ENCODE measurements at regions not wholly inside any gene's neighbourhood (a gene's known extent, or its start where the extent isn't known, plus 50 kb on each side); places are given as distances from the start of the nearest gene placed in this dataset.
"Not testable (repeated sequence)": the region's sequence is repeated elsewhere in the genome, so short reads cannot be mapped to it uniquely, and the experiment has no call there.

DNA sequence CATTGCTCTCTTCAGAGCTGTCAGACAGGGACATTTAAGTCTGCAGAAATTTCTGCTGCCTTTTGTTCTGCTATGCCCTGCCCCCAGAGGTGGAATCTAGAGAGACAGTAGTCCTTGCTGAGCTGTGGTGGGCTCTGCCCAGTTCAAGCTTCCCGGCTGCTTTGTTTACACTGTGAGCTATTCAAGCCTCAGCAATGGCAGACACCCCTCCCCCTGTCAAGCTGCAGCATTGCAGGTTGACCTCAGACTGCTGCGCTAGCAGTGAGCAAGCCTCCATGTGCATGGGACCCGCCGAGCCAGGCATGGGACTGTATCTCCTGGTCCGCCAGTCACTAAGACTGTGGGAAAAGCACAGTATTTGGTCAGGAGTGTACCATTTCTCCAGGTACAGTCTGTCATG is 53.6 kb upstream of the MAPK10 start:
- H3K4me3 ChIP-seq (ENCODE audit: low read length); H3K27me3 Mint-ChIP-seq (ENCODE audit: insufficient read depth); H3K9ac ChIP-seq (ENCODE audit: extremely low read depth, low read length, poor library complexity, severe bottlenecking); H3K36me3 ChIP-seq (ENCODE audit: control insufficient read depth, insufficient read depth, low read length); H3K27ac ChIP-seq (ENCODE audit: low read depth, low read length); H3K4me1 ChIP-seq (ENCODE audit: control insufficient read depth, insufficient read depth, low read length); H3K4me1 Mint-ChIP-seq; H3K4me3 Mint-ChIP-seq; H3K27me3 ChIP-seq (ENCODE audit: control insufficient read depth, insufficient read depth, low read length, poor library complexity, severe bottlenecking); H3K27ac Mint-ChIP-seq: not testable (repeated sequence)
- peaks cover 42% of the 10 kb centered on the region for H3K36me3 Mint-ChIP-seq (ENCODE audit: low read depth)
- WGBS, 2 experiments (ENCODE audit: insufficient coverage in 1 of 2, insufficient read length in 1 of 2) = 86 to 93% methylated on average over 3 to 5 of the region's 5 CpGs
- TF ChIP-seq CTCF (conservative IDR thresholded peaks at IDR 0.05) = peak; percentile 39
- DNase-seq = peak; percentile 72
- peaks cover 31% of the 10 kb centered on the region for H3K9me3 ChIP-seq (ENCODE audit: control insufficient read depth, low read length)
- H3K9me3 Mint-ChIP-seq = peaks cover 59% of the 10 kb centered on the region

- H3K4me1 Mint-ChIP-seq = peaks cover 4% of the 10 kb centered on the region
- H3K27ac Mint-ChIP-seq = no peak overlapping the region
- no peak for TF ChIP-seq CTCF (conservative IDR thresholded peaks at IDR 0.05)
- peaks cover 51% of the 10 kb centered on the region for H3K9me3 Mint-ChIP-seq
- H3K27me3 ChIP-seq (ENCODE audit: control insufficient read depth, insufficient read depth, low read length, poor library complexity, severe bottlenecking) = no peaks in the 10 kb centered on the region
- no peaks in the 10 kb centered on the region for H3K27me3 Mint-ChIP-seq (ENCODE audit: insufficient read depth)
- no peaks in the 10 kb centered on the region for H3K36me3 ChIP-seq (ENCODE audit: control insufficient read depth, insufficient read depth, low read length)
- no peak overlapping the region for H3K9ac ChIP-seq (ENCODE audit: extremely low read depth, low read length, poor library complexity, severe bottlenecking)
- H3K36me3 Mint-ChIP-seq (ENCODE audit: low read depth) = peaks cover 42% of the 10 kb centered on the region
- no peak overlapping the region for H3K4me3 ChIP-seq (ENCODE audit: low read length)
- no peak overlapping the region for H3K27ac ChIP-seq (ENCODE audit: low read depth, low read length)
- WGBS, 2 experiments (ENCODE audit: insufficient coverage in 1 of 2, insufficient read length in 1 of 2) = 92 to 93% methylated on average over 2 of the region's 2 CpGs
- no peak for DNase-seq
- no peaks in the 10 kb centered on the region for H3K4me1 ChIP-seq (ENCODE audit: control insufficient read depth, insufficient read depth, low read length)
- no peak overlapping the region for H3K4me3 Mint-ChIP-seq
- H3K9me3 ChIP-seq (ENCODE audit: control insufficient read depth, low read length) = peaks cover 44% of the 10 kb centered on the region
These were observed 54.8 kb upstream of the MAPK10 start for GRCh38 chr4:86414686-86415085.

DNA sequence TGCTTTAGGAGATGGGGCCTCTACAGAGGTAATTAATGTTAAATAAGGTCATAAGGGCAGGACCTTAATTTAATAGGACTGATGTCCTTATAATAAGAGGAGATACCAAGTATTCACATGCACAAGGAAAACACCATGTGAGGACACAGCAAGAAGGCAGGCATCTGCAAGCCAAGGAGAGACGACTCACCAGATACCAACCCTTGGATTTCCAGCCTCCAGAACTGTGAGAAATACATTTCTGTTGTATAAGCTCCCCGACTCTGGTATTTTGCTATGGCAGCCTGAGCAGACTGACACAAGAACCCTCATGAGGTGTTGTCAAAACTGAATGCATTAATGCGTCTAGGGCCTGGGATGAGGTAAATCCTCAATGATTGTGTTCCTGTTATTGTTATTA is 56.2 kb upstream of the MAPK10 start:
- Mint-ChIP-seq H3K27me3 (ENCODE audit: insufficient read depth) (no peaks in the 10 kb centered on the region), H3K9me3 (peaks cover 47% of the 10 kb centered on the region)
- WGBS, 2 experiments (ENCODE audit: insufficient coverage in 1 of 2, insufficient read length in 1 of 2) = 94 to 97% methylated on average over 2 to 3 of the region's 3 CpGs

More for the DNA sequence above, 56.2 kb upstream of the MAPK10 start:
- no peak overlapping the region for H3K27ac Mint-ChIP-seq
- no peak overlapping the region for H3K4me3 ChIP-seq (ENCODE audit: low read length)
- peaks cover 46% of the 10 kb centered on the region for H3K36me3 Mint-ChIP-seq (ENCODE audit: low read depth)
- DNase-seq = no peak
- H3K27ac ChIP-seq (ENCODE audit: low read depth, low read length) = no peak overlapping the region
- H3K4me1 ChIP-seq (ENCODE audit: control insufficient read depth, insufficient read depth, low read length) = no peaks in the 10 kb centered on the region
- H3K4me3 Mint-ChIP-seq = no peak overlapping the region
- no peaks in the 10 kb centered on the region for H3K27me3 ChIP-seq (ENCODE audit: control insufficient read depth, insufficient read depth, low read length, poor library complexity, severe bottlenecking)
- H3K9me3 ChIP-seq (ENCODE audit: control insufficient read depth, low read length) = peaks cover 47% of the 10 kb centered on the region
- no peaks in the 10 kb centered on the region for H3K36me3 ChIP-seq (ENCODE audit: control insufficient read depth, insufficient read depth, low read length)
- no peak overlapping the region for H3K9ac ChIP-seq (ENCODE audit: extremely low read depth, low read length, poor library complexity, severe bottlenecking)
- TF ChIP-seq CTCF (conservative IDR thresholded peaks at IDR 0.05) = no peak
- H3K4me1 Mint-ChIP-seq = peaks cover 4% of the 10 kb centered on the region
